IMR-90 (cell line): ENCODE measurements at regions not wholly inside any gene's neighbourhood (a gene's known extent, or its start where the extent isn't known, plus 50 kb on each side); places are given as distances from the start of the nearest gene placed in this dataset.

Source experiments
- ATAC-seq: fragments of 200-7000 bp; cut with Tn5 transposase; 2 replicates; pipeline ENCODE4 v1.9.1; 2020; ENCODE audit warnings: low read depth, mild to moderate bottlenecking, moderate library complexity
- BruUV-seq: library from RNA; stranded (reverse); fragments of 400-500 nt; replicated peaks from 2 replicates; lab custom pipeline; 2021; lab: Mats Ljungman, UMichigan
- CTCF ChIA-PET: fragments of 300-600 bp; formaldehyde crosslinking; extraction: SDS; loops from one replicate; lab custom pipeline; 2021; ENCODE audit warnings: antibody characterized with exemption; lab: Yijun Ruan, JAX
- POLR2A ChIA-PET: fragments of 300-600 bp; sonication (Branson Sonifier 250); formaldehyde crosslinking; loops from one replicate; lab custom pipeline; 2022; ENCODE audit warnings: antibody characterized with exemption; ENCODE audit not compliant: unreplicated experiment; lab: Charles Lee
- DNase-seq: peaks from one replicate; pipeline ENCODE4 v3.0.0; 2013
- H2AFZ ChIP-seq: replicated peaks from 2 replicates; pipeline ENCODE3; 2013; ENCODE audit warnings: low read length, mild to moderate bottlenecking; ENCODE audit not compliant: poor library complexity
- H2AK5ac ChIP-seq: 2 replicates; pipeline ENCODE4 v1.6.1; 2013; ENCODE audit warnings: low read depth, low read length, inconsistent platforms
- H2AK9ac ChIP-seq: replicated peaks from 2 replicates; pipeline ENCODE3; 2013; ENCODE audit warnings: mild to moderate bottlenecking, low read depth, low read length, moderate library complexity; ENCODE audit not compliant: poor library complexity
- H2BK120ac ChIP-seq: 2 replicates; pipeline ENCODE4 v1.6.1; 2013; ENCODE audit warnings: low read depth, low read length, inconsistent platforms
- H2BK15ac ChIP-seq: 3 replicates; pipeline ENCODE4 v1.6.1; 2013; ENCODE audit warnings: low read depth, low read length, inconsistent platforms
- H2BK20ac ChIP-seq: 2 replicates; pipeline ENCODE4 v1.6.1; 2013; ENCODE audit warnings: low read depth, mild to moderate bottlenecking, inconsistent platforms, low read length, moderate library complexity
- H2BK5ac ChIP-seq: 2 replicates; pipeline ENCODE4 v1.6.1; 2013; ENCODE audit warnings: mild to moderate bottlenecking, low read depth, low read length, inconsistent platforms; ENCODE audit not compliant: poor library complexity, severe bottlenecking
- H3K14ac ChIP-seq: replicated peaks from 2 replicates; pipeline ENCODE4 v1.6.1; 2013; ENCODE audit warnings: low read depth, low read length, inconsistent platforms
- H3K18ac ChIP-seq: 2 replicates; pipeline ENCODE4 v1.6.1; 2013; ENCODE audit warnings: low read depth, low read length, control low read depth
- H3K23ac ChIP-seq: 2 replicates; pipeline ENCODE4 v1.6.1; 2013; ENCODE audit warnings: low read depth, low read length, inconsistent platforms
- H3K27ac ChIP-seq: 2 replicates; pipeline ENCODE4 v1.5.1; 2013; ENCODE audit warnings: mild to moderate bottlenecking, control low read depth, low read length; ENCODE audit not compliant: insufficient read depth
- H3K27me3 ChIP-seq: 2 replicates; pipeline ENCODE4 v1.6.1; 2013; ENCODE audit warnings: low read length; ENCODE audit not compliant: control insufficient read depth, insufficient read depth
- H3K36me3 ChIP-seq: 2 replicates; pipeline ENCODE4 v1.6.1; 2013; ENCODE audit warnings: low read length, mixed read lengths; ENCODE audit not compliant: control insufficient read depth, insufficient read depth
- H3K4ac ChIP-seq: 2 replicates; pipeline ENCODE4 v1.6.1; 2013; ENCODE audit warnings: low read depth, low read length, inconsistent platforms
- H3K4me1 ChIP-seq: 2 replicates; pipeline ENCODE4 v1.6.1; 2013; ENCODE audit warnings: low read length, mixed read lengths; ENCODE audit not compliant: control insufficient read depth, insufficient read depth
- H3K4me2 ChIP-seq: 2 replicates; pipeline ENCODE4 v1.6.1; 2013; ENCODE audit warnings: low read depth, mild to moderate bottlenecking, control low read depth, low read length, moderate library complexity
- H3K4me3 ChIP-seq: 2 replicates; pipeline ENCODE4 v1.5.1; 2013; ENCODE audit warnings: low read depth, mild to moderate bottlenecking, control low read depth, low read length, moderate library complexity; ENCODE audit not compliant: insufficient read depth
- H3K56ac ChIP-seq: 2 replicates; pipeline ENCODE4 v1.6.1; 2013; ENCODE audit warnings: low read length, inconsistent platforms; ENCODE audit not compliant: insufficient read depth; ENCODE audit errors: extremely low read depth
- H3K79me1 ChIP-seq, 2 experiments: 2 replicates each; pipeline ENCODE4 v1.6.1; 2013; ENCODE audit warnings: low read length in 2 of 2, inconsistent platforms in 1 of 2, low read depth in 1 of 2
- H3K9ac ChIP-seq: 2 replicates; pipeline ENCODE4 v1.6.1; 2013; ENCODE audit warnings: low read depth, low read length, control low read depth
- H3K9me1 ChIP-seq: 2 replicates; pipeline ENCODE4 v1.6.1; 2013; ENCODE audit warnings: low read length, inconsistent platforms; ENCODE audit not compliant: insufficient read depth
- H3K9me3 ChIP-seq: 2 replicates; pipeline ENCODE4 v1.6.1; 2013; ENCODE audit warnings: low read length; ENCODE audit not compliant: control insufficient read depth, insufficient read depth
- H4K20me1 ChIP-seq: 2 replicates; pipeline ENCODE4 v1.6.1; 2013; ENCODE audit warnings: low read length, inconsistent platforms; ENCODE audit not compliant: insufficient read depth
- H4K5ac ChIP-seq: 2 replicates; pipeline ENCODE4 v1.6.1; 2013; ENCODE audit warnings: mild to moderate bottlenecking, low read depth, low read length, control low read depth
- H4K8ac ChIP-seq, 2 experiments: 2 replicates each; pipeline ENCODE4 v1.6.1; 2013; ENCODE audit warnings: low read depth in 2 of 2, low read length in 2 of 2, control low read depth in 1 of 2, inconsistent platforms in 1 of 2
- H4K91ac ChIP-seq: 2 replicates; pipeline ENCODE4 v1.6.1; 2013; ENCODE audit warnings: low read depth, low read length, inconsistent platforms; ENCODE audit not compliant: insufficient read depth
- BHLHE40 ChIP-seq: fragments of 150-350 bp; IDR thresholded peaks from 2 replicates; pipeline ENCODE4 v1.6.1; 2016; ENCODE audit warnings: mild to moderate bottlenecking, low read depth, low read length
- CEBPB ChIP-seq: IDR thresholded peaks from 2 replicates; pipeline ENCODE4 v1.6.1; 2012; ENCODE audit warnings: low read depth, low read length, improper control_type of control experiment
- CHD1 ChIP-seq: IDR thresholded peaks from 2 replicates; pipeline ENCODE4 v1.6.1; 2012; ENCODE audit warnings: low read depth, low read length, improper control_type of control experiment
- CTCF ChIP-seq: conservative IDR thresholded peaks from 2 replicates; pipeline ENCODE4 v1.5.1; 2012; ENCODE audit warnings: mild to moderate bottlenecking, low read depth, low read length, improper control_type of control experiment
- ELK1 ChIP-seq: fragments of 150-350 bp; IDR thresholded peaks from 2 replicates; pipeline ENCODE4 v1.6.1; 2016; ENCODE audit warnings: low read depth, mild to moderate bottlenecking, low read length, moderate library complexity, borderline replicate concordance
- FOS ChIP-seq: fragments of 150-350 bp; IDR thresholded peaks from 2 replicates; pipeline ENCODE4 v1.6.1; 2016; ENCODE audit warnings: low read depth, low read length
- MAFK ChIP-seq: IDR thresholded peaks from 2 replicates; pipeline ENCODE4 v1.6.1; 2012; ENCODE audit warnings: low read depth, low read length, improper control_type of control experiment
- MAZ ChIP-seq: IDR thresholded peaks from 2 replicates; pipeline ENCODE4 v1.6.1; 2012; ENCODE audit warnings: low read depth, mild to moderate bottlenecking, low read length, improper control_type of control experiment, moderate library complexity, borderline replicate concordance
- MXI1 ChIP-seq: IDR thresholded peaks from 2 replicates; pipeline ENCODE4 v1.6.1; 2012; ENCODE audit warnings: low read depth, mild to moderate bottlenecking, low read length, moderate library complexity, borderline replicate concordance
- NFE2L2 ChIP-seq: fragments of 150-350 bp; IDR thresholded peaks from 2 replicates; pipeline ENCODE4 v1.6.1; 2016; ENCODE audit warnings: low read depth, mild to moderate bottlenecking, low read length
- POLR2A ChIP-seq: IDR thresholded peaks from 2 replicates; pipeline ENCODE4 v1.6.1; 2012; ENCODE audit warnings: mild to moderate bottlenecking, low read depth, low read length
- RAD21 ChIP-seq: IDR thresholded peaks from 2 replicates; pipeline ENCODE4 v1.6.1; 2012; ENCODE audit warnings: low read length, improper control_type of control experiment
- RCOR1 ChIP-seq: IDR thresholded peaks from 2 replicates; pipeline ENCODE4 v1.6.1; 2012; ENCODE audit warnings: mild to moderate bottlenecking, low read length, improper control_type of control experiment; ENCODE audit not compliant: insufficient replicate concordance
- RFX5 ChIP-seq: IDR thresholded peaks from 2 replicates; pipeline ENCODE4 v1.8.0; 2012; ENCODE audit warnings: low read depth, mild to moderate bottlenecking, low read length, moderate library complexity
- SMC3 ChIP-seq: fragments of 150-350 bp; IDR thresholded peaks from 2 replicates; pipeline ENCODE4 v1.6.1; 2016; ENCODE audit warnings: low read depth, mild to moderate bottlenecking, antibody characterized with exemption, low read length, moderate library complexity
- USF2 ChIP-seq: fragments of 150-350 bp; IDR thresholded peaks from 2 replicates; pipeline ENCODE4 v1.6.1; 2017; ENCODE audit warnings: mild to moderate bottlenecking, antibody characterized with exemption, low read length, low read depth
- WGBS, 2 experiments: methylation state at CpG; one replicate each; pipeline versions ENCODE4 v1.1.5 to v1.1.7; 2013; ENCODE audit warnings: missing lambda C conversion rate in 2 of 2; ENCODE audit not compliant: insufficient read length in 1 of 2; ENCODE audit errors: extremely low coverage in 2 of 2; 5-methylcytosine and 5-hydroxymethylcytosine counted together
- dilution Hi-C: fragments of 300-500 bp; cut with HindIII; formaldehyde crosslinking; loops from one replicate; pipeline ENCODE4 v1.14.3; 2018; ENCODE audit warnings: low sequenced_read_pairs; ENCODE audit not compliant: unreplicated experiment
- in situ Hi-C: fragments of 300-500 bp; cut with MboI; formaldehyde crosslinking; loops from 3 replicates; pipeline ENCODE4 v1.14.3; 2019; ENCODE audit warnings: low sequenced_read_pairs, inconsistent platforms, mixed read lengths
- intact Hi-C: fragments of 100-400 bp; cut with micrococcal nuclease; formaldehyde crosslinking; loops from 2 replicates; pipeline ENCODE4 v1.10.0; 2022

- H4K91ac ChIP-seq = no peak overlapping the region
- no peak overlapping the region for H2BK20ac ChIP-seq
- no peak overlapping the region for H2BK120ac ChIP-seq
- no CpG with 5 or more reads among the region's 4 CpGs for WGBS, 2 experiments
- no peak overlapping the region for H2AK9ac ChIP-seq
- H3K9ac ChIP-seq = no peak overlapping the region
- no peak overlapping the region for H4K5ac ChIP-seq
- H3K4me2 ChIP-seq = no peak overlapping the region
- TF ChIP-seq USF2 = no peak
- TF ChIP-seq MXI1 = no peak
- TF ChIP-seq CEBPB = no peak
- no peak for TF ChIP-seq ELK1
- TF ChIP-seq FOS = no peak
- TF ChIP-seq MAZ = no peak
- no peak for TF ChIP-seq NFE2L2
- no peak for TF ChIP-seq BHLHE40
- TF ChIP-seq RAD21 = no peak
- no peak for TF ChIP-seq POLR2A
- TF ChIP-seq SMC3 = no peak
- no peak for TF ChIP-seq RFX5
- TF ChIP-seq MAFK = no peak
- no peak for TF ChIP-seq RCOR1
- TF ChIP-seq CHD1 = no peak
- no peak for TF ChIP-seq CTCF
- H3K23ac ChIP-seq = no peak overlapping the region
- H3K4me1 ChIP-seq = no peaks in the 10 kb centered on the region
- no peak overlapping the region for H3K56ac ChIP-seq
- CTCF ChIA-PET = no interaction called here
- H4K20me1 ChIP-seq = no peaks in the 10 kb centered on the region
- H3K36me3 ChIP-seq = no peaks in the 10 kb centered on the region
- no peaks in the 10 kb centered on the region for H3K9me3 ChIP-seq
- H3K27ac ChIP-seq = no peak overlapping the region
- no peak overlapping the region for H2AFZ ChIP-seq
- no peak overlapping the region for H3K4me3 ChIP-seq
- no peaks in the 10 kb centered on the region for H3K79me1 ChIP-seq
- in situ Hi-C loops (no loop called here), dilution Hi-C loops (no loop called here), intact Hi-C loops (no loop called here)
- no peak overlapping the region for H2BK15ac ChIP-seq
- no peak overlapping the region for H3K4ac ChIP-seq
- no peak overlapping the region for H3K14ac ChIP-seq
- DNase-seq (no peak), ATAC-seq (no peak)
- H4K8ac ChIP-seq = no peak overlapping the region
- POLR2A ChIA-PET = no interaction called here
- no peaks in the 10 kb centered on the region for H3K9me1 ChIP-seq
- no peak overlapping the region for H3K18ac ChIP-seq
- no peaks in the 10 kb centered on the region for H3K27me3 ChIP-seq
- no peak overlapping the region for H2AK5ac ChIP-seq
- BruUV-seq = no TSS peak
- H2BK5ac ChIP-seq = no peak overlapping the region
Observed at GRCh38 chr2:122148128-122148767, 392.8 kb downstream of the TSN start.
